HG02759 (cell line): ENCODE measurements at regions not wholly inside any gene's neighbourhood (a gene's known extent, or its start where the extent isn't known, plus 50 kb on each side); places are given as distances from the start of the nearest gene placed in this dataset.

Source experiments
- ATAC-seq: cut with Tn5 transposase; IDR thresholded peaks from one replicate; pipeline ENCODE4 v1.9.1; 2021; ENCODE audit warnings: mild to moderate bottlenecking, moderate library complexity; ENCODE audit not compliant: unreplicated experiment

- no peak for ATAC-seq
Measured at GRCh38 chr2:104120171-104120570, 733.7 kb upstream of the POU3F3 start.

- no peak for ATAC-seq
Measured at GRCh38 chr2:104125096-104125495, 728.8 kb upstream of the POU3F3 start.

DNA sequence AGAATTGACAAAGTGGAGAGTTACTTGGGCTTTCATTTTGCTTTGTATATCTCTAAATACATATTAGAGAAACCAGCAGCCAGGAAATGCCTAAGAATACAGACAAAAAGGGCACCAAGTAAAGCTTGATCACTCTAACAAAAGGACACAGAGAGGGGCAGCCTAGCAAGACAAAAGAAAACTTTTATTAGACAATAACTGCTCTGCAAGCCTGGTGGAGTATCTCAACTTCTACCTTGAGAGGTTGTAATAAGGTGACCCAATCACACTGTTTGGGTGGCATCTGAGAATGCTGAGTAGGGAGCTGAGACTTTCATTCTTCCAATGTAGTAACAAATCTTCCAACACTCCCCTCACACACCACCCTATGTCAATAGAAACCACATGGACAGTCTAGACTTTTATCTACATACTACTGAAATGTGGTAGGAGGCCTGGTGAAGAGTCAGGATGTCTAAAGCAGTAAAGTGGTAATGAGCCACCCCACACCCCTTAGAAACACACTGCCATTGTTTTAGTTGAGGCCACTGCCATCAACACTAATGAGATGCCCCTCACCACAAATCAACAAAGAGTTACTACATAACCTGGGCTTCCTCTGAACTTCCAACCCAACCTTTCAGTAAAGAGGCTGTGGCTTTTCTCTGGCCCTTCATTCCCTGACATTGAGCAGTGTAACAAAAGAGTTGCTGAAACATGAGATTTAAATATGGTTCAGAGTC is 726.7 kb upstream of the POU3F3 start:
- ATAC-seq: no peak

DNA sequence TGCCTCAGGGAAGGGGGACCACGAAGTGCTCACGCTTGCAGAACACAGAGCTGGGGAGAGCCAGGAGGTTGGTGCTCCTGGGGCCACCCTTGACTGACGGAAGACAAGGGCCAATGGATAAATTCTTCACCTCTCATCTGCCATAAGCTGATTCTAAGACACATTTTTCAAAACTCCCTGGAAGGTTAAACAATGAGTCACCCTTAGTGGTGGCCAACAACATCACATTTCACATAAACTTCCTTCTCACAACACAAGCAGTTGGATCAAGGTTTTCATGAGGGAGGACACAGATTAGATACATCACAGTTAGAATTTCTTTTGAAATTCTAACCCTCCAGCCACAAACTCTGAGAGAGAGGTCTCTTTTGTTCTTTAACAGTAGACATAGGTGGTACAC is 713.6 kb upstream of the POU3F3 start:
- no peak for ATAC-seq

DNA sequence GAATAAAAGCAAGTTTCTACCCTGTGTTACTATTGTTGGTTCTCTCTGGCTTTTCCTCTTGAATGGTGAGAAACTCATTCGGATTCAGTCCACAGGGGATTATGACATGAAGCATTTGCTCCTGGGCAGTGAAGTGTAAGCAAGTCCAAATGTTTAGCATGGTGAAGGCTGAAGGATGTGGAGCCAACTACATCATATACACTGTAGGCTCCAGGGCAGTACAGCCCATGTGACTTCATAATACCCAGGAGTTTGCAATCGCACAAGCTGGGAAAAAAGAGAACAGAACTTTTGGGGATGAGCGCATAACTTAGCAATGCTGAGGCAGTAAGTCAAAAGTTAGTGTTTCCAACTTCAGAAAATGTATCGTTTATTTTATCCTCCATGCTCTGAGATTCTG is 695.7 kb upstream of the POU3F3 start:
- ATAC-seq: no peak

GRCh38 chr2:104163611-104164130 is 690.2 kb upstream of the POU3F3 start:
- no peak for ATAC-seq

GRCh38 chr2:104164721-104165252 is 689.1 kb upstream of the POU3F3 start:
- ATAC-seq: no peak

DNA sequence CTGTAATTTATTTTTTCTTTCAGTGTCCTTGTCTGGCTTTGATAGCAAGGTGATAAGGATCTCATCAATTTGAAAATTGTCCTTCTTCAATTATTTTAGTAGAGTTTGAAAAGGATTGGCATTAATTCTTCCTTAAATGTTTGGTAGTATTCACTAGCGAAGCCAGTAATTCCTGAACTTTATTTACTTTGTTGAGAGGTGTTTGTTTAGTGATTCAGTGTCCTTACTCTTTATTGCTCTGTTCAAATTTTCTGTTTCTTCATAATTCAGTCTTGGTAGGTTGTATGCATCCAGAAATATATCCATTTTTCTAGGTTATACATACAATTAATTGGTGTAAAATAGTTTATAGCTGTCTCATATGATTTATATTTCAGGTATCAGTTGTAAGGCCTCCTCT is 676.7 kb upstream of the POU3F3 start:
- ATAC-seq: no peak

- no peak for ATAC-seq
Measured at GRCh38 chr2:104179644-104180043, 674.3 kb upstream of the POU3F3 start.

DNA sequence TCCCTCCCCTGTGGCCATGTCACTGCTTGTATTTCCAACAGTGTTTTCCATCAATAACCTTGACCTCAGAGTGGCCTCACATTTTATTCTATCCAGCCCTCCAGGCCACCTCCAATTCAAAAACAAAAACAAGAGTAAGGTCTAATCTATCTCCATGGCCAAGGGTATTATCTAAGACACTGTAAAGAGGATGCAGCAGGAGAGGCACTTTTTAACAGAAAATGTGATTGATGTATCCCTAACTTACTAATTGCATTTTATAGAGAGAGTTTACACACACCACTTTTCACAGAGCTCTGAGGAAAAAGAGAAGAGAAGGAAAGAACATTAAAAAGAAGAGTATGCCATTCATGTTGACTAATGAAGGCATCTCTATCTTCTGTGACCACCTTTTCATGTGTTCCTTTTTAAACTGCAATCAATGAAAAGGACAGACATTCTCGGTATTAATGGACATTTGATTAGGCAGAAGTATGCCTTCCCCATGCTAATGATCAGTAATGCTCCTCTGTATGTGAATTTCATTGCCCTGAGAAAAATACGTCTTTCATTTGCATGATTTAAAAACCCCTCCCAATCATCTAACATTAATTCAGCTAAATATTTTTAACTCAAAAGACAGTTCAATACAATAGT is 653.3 kb upstream of the POU3F3 start:
- ATAC-seq: no peak

GRCh38 chr2:104213758-104214157 is 640.2 kb upstream of the POU3F3 start:
- no peak for ATAC-seq

GRCh38 chr2:104215269-104216161 is 638.4 kb upstream of the POU3F3 start:
- no peak for ATAC-seq

DNA sequence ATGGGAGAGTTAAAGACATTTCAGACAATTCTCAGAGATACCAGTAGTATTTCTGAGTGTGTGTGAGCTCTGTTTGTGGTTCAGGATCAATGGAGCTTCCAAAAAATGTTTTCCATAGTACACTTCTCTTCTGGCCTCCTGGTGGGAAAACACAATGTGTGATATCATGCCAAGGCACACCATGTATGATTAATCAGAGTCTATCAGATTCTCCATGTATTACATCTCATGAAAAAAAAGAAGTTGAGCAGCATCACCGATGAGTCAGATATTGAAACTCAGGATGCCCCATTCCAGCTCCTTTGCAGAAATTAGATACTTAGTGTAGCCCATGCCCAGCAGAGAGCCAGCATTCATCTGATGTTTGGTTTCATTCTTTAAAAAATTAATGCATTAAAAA is 620.3 kb upstream of the POU3F3 start:
- no peak for ATAC-seq

GRCh38 chr2:104236491-104236890 is 617.4 kb upstream of the POU3F3 start:
- ATAC-seq: no peak

GRCh38 chr2:104240984-104241383 is 612.9 kb upstream of the POU3F3 start:
- ATAC-seq: no peak

- ATAC-seq: no peak
Measured at GRCh38 chr2:104249629-104250028, 604.3 kb upstream of the POU3F3 start.

DNA sequence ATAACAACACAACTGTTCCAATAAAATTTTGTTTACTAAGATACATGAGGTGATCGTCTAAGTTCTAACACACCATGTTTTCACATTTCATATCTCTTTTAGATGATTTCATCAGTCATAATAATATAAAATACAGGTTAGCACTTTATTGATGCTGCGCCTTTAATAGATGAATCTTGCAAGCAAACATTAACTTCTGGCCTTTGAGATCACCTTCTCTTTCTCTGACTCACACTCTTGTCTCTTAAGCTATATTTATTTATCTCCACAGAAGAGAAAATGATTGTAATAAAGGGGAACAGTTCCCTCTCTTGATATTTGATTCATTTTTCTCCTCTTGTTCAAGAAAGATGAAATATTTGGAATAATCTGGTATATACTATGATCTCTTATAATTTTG is 603.3 kb upstream of the POU3F3 start:
- ATAC-seq: no peak

DNA sequence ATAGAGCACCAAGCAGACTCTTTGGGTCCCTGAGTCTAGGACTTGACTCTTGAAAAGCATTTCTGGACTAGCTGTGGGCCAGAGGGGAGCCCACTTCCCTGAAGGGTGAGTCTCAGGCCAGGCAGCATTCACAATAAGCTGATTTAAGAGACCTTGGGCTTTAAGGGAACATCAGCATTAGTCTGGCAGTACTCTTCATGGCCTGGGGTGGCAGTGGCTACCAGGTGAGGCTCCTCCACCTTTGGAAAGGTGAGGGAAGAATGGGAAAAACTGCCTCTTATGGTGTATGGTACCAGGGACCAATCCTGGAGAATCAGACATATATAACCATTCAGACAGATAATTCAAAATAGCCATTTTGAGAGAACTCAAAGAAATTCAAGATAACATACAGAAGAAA is 599.9 kb upstream of the POU3F3 start:
- ATAC-seq: no peak

DNA sequence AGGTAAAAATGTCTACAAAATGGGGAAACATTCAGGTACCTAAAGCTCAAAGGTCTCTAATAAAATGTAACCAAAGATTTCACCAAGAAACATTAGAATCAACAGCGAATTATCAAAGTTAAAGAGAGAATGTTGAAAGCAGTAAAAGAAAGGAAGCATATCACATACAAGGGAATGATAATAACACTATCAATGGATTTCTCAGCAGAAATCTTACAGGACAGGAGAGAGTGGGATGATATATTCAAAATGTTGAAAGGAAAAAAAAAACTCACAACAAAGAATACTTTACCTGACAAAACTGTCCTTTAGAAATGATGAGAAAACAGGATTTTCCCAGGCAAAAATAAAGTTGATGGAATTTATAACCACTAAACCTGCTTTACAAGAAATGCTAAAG is 591.2 kb upstream of the POU3F3 start:
- ATAC-seq: no peak

DNA sequence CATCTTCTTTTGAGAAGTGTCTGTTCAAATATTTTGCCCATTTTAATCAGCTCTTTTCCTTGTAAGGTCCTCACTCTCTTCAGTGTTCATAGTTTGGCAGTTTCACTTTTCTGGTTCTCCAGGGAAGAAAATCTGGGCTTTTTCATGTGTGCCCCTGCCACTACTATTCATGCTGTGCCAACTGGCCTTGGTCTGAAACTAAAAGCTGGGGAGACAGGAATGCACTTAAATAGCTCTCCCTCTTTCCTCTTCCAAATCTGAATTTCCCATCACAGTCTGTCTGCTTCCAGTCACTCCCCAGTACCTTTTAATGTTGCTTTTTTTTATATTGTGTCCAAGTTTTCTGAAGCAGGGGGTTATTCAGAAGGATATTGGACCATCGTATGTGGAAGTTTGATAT is 574.3 kb upstream of the POU3F3 start:
- ATAC-seq: no peak

GRCh38 chr2:104280216-104280615 is 573.7 kb upstream of the POU3F3 start:
- ATAC-seq: no peak
